Upper lobe of left lung (tissue), 4 donors: ENCODE measurements at regions not wholly inside any gene's neighbourhood (a gene's known extent, or its start where the extent isn't known, plus 50 kb on each side); places are given as distances from the start of the nearest gene placed in this dataset.

Experiments
- POLR2AphosphoS5 ChIP-seq, 2 donors: sonication (generic); formaldehyde crosslinking; IDR thresholded peaks; one replicate each; pipeline ENCODE4 v1.5.1; 2017; ENCODE audit warnings: antibody characterized with exemption in 2 of 2
- TF ChIP-seq, protein P1 (sequence below), 6 experiments: fragments of 450-650 bp in 4 of 6; fragments of 200-600 bp in 2 of 6; sonication (generic) in 2 of 6; IDR thresholded peaks; one replicate each; pipeline ENCODE4 v1.5.1; 2016 to 2019; ENCODE audit warnings: antibody characterized with exemption in 6 of 6

DNA sequence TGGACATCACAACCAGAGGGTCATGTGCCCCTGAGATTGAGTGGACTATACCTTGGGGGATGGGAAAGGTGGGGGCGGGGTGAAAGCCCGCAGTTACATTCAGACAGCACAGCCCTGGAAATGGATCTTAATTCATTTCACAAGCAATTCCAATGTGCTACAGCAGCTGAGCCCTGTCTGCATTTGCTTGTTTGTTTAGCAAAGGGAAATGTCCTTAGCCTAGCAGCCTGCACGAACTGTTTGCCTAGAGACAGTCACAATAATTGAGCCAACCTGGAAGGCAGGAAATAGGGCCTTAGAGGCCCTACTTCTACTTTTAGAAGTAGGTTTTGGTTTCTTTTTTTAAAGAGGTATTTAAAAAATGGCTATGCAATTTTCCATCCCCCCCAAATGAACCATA lies 177.3 kb upstream of the KL start:
- TF ChIP-seq POLR2AphosphoS5 (IDR thresholded peaks at IDR 0.05), result no peak
- TF ChIP-seq, protein P1, sequence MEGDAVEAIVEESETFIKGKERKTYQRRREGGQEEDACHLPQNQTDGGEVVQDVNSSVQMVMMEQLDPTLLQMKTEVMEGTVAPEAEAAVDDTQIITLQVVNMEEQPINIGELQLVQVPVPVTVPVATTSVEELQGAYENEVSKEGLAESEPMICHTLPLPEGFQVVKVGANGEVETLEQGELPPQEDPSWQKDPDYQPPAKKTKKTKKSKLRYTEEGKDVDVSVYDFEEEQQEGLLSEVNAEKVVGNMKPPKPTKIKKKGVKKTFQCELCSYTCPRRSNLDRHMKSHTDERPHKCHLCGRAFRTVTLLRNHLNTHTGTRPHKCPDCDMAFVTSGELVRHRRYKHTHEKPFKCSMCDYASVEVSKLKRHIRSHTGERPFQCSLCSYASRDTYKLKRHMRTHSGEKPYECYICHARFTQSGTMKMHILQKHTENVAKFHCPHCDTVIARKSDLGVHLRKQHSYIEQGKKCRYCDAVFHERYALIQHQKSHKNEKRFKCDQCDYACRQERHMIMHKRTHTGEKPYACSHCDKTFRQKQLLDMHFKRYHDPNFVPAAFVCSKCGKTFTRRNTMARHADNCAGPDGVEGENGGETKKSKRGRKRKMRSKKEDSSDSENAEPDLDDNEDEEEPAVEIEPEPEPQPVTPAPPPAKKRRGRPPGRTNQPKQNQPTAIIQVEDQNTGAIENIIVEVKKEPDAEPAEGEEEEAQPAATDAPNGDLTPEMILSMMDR (IDR thresholded peaks at IDR 0.05), result no peak
